NCI-H526 (cell line): ENCODE measurements at regions not wholly inside any gene's neighbourhood (a gene's known extent, or its start where the extent isn't known, plus 50 kb on each side); places are given as distances from the start of the nearest gene placed in this dataset.

Experiments
- DNase-seq, 2 experiments: peaks; one replicate each; lab custom pipeline; 2025; lab: John Stamatoyannopoulos, UW

DNA sequence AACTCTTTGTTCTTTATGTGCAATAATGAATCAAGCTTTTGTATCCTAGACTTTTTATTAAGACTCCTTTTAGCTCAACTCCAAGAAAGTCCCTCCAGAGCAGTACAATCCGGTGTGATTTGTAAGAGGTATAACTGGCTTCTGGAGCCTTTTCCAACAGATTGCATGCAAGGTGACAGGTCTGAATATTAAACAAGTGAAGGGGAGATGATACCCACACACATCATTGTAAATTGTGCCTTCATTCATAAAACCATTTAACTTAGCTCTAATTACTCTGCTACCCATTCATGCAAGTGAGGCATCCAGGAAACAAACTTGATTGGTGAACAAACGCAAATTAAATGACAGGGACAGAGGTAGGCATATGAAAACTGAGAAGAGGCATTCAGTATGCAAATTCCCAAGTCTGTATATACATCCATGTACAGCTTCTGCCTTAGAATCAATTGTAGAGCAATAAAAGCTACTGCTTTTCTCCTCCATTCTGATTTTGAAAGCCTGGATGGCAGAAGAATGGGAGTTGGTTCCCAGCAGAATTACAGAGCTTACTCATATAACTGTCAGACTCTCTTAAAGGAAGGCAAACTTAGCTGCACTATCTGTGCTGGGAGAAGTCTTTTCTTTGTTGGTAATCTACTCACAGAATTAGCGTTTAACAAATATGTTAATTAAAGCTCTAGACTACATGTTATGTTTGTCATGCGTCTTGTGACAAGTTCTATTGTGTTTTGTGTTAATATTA is 261.0 kb upstream of the CDH6 start:
- DNase-seq: peak in 1 of 2 experiments; percentile 6

DNA sequence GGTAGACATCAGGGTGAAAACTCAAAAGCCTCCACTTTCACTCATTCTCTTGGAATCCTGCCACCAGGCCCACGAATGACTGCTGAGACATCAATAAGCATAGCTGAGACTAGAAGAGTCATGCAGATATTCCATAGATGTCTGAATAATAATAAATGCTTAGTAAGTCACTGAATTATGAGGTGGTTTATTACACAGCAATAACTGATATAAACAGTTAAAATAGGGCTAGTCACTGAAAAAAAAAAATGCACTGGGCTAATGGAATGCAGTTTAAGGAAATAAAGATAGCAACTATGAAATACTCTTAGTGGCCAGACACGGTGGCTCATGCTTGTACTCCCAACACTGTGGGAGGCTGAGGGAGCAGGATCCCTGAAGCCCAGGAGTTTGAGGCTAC is 262.8 kb upstream of the CDH6 start:
- DNase-seq: no peak

DNA sequence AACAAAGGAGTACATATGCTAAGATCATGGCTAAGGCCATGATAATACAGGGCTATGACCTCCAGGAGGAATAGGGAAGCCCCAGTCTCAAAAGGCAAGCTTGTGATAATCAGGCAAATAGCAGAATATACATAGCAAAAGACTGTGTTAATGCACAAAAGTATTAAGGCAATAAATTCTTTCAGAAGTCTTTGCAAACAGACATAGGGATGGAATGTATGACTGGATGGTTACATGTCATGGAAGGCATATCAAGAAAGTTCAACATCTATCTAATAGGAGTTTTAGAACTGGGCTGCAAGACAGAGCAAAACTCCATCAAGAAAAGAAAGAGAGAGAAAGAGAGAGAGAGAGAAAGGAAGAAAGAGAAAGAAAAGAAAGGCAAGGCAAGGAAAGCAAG is 264.5 kb upstream of the CDH6 start:
- DNase-seq: no peak

DNA sequence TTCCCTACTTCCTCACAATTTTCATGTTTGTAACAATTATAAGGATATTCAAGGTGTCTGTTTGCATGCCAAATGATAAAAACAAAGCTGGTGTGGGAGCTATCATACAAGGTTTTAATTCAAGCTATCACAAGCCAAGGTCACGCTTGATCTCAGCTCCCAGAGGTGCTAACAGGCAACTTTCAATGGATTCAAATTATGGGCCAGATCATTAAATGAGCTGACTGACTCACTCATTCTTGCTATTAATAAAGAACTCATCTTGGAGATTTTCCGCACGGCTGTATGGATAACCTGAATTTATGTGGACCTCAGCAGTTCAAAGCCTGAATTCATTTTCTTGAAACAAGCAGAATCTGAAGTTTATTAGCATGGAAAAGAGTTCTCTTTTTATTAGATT is 267.3 kb upstream of the CDH6 start:
- DNase-seq: no peak

DNA sequence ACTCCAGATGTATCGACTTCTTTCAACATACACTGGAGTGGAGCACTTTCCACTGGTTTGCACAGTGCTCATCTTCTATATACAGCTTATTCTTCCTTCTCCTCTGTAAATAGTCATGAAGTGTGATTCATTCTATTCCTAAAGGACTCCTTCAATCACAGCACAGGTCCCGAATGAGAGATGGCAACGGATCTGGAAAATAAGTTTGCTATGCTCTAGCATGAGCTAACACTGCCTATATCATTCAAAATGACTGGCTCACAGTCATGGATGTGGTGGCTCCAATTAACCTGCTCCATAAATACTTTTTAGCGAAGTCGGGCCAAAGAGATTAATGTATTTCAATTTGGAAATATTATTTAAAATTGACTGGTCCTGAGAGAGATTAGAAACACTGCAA is 272.1 kb upstream of the CDH6 start:
- no peak for DNase-seq

DNA sequence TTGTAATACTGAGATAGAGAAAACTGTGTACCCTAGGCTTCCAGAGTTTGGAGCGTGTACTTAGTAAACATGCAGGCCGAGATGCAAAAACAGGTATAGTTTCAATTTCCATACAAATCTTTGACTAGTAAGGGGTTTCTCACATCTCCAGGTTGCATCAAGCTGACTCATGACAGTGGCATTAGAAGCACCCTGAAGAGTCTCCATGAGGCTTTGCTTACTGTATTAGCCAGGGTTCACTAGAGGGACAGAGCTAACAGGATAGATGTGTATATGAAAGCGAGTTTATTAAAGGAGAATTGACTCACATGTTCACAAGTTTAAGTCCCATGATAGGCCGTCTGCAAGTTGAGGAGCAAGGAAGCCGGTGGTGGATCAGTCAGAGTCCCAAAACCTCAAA is 275.3 kb upstream of the CDH6 start:
- DNase-seq: no peak

DNA sequence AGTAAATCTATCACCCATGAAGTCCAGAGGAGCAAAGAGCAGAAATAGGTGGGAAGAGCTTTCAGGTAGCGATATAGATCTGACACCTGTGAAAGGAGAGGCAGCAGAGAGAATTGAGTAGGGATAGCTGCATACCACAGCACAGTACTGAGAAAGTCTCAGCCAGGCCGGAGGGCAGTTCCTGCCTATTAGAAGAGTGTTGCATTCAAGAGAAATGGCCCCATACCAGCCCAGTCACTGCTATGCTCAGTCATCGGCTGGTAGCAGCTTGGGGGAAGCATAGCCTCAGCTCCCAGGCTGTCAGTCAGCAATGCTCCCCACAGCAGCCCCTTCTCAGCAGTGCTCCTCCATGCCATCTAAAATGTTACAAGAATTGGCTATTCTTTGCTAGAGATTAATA is 285.1 kb upstream of the CDH6 start:
- no peak for DNase-seq

DNA sequence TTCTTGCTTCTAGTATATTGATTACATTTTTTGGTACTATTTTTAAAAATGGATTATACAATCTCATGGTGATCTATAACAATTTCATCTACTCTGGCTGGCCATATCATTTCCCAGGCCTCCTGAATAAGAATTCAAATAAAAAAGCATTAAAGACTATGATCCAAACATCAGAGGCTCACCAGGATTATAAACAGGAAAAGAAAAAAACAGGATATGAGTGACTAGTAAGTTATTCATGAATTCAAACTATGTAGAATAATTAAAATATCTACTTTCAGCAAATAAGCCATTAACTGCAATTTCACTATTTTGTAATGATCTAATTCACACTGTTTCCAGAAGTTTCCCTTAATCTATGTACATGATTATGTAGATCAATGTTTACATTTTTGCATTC is 293.1 kb upstream of the CDH6 start:
- DNase-seq: no peak

DNA sequence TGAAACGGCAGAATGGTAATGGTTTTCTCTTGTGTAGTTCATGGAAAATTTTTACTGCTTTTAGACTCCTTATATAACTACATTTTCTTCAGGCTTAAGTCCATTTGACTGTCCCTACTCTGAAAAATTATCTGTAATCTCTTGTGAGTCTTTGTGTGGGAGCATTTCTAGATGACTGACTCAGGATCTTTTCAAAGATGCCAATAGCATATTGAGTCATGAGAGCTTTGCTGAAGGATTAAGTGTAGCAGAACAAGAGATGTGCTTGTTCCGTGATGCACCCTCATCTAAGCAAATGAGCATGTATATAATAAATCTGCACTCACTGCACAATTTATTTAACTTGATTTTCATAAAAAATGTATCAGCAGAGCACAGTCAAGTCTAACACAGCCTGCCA is 298.7 kb upstream of the CDH6 start:
- DNase-seq: no peak

DNA sequence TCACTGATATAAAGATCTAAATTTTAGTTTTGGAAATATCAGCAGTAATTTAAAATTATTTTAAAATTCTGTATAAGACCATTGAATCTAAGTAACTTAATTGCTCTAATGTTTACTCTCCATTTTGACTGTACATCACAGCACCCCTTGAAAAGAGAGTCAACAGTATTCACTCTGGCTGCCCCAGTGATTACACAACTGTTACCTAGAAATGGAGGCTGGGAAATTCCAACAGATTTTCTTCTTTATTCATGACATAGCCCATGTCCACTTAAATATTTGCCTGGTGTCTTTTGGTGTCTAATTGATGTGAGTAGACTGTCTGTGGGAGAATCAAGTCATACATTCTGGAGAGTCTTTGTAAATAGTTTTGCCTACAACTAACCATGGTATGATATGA is 301.8 kb upstream of the CDH6 start:
- no peak for DNase-seq

DNA sequence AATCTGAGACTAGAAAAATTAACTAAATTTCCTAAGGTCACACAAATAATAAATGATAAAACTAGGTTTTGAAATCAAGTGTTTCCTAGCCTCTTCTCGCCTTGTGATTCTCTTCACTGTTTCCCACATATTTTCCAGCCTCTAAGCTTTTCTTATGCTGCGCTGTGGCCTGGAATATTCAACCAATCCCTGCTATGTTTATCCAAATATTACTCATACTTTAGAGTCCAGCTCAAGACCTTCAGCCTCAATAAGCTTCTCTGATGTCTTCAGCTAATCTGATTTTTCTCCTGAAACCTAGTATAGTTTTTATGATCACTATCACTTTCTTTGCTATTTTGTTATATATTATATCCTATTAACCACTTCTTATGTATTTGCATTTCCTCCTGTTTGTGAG is 303.1 kb upstream of the CDH6 start:
- no peak for DNase-seq

DNA sequence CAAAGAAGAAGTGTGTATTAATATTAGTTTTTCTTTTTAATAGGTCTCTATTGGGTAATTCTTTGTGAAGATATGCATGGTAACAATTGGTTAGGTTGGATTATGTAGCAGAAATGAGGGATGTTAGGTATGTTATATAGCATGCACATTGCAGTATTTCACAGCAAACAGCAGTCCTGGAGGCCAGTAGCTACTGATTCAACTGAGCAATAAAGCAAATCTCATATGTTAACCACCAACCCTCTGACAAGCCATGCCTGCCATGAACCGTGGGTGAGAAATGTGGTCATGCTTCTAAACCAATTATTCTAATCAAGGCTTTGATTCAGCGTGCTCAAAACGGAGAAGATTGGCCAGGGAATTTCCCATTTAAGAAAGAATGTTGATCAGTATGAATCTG is 313.0 kb upstream of the CDH6 start:
- no peak for DNase-seq

DNA sequence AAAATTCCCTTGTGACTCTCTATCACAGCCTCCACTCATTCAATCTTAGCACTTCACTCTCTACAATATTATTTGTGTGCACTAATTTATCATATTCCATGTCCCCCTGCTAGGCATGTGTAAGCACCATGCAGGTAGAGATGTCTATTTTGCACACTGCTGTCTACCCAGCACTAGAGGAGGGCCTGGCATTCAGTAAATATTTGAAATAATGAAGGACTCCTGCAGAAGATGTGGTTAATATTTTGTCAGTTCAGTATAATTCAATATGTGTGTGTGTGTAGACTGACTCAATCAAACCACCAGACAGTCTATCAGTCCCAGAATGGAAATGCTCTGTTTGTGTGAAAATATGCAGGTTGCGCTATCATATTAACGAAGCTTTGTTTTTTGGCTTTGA is 313.6 kb upstream of the CDH6 start:
- DNase-seq: no peak

DNA sequence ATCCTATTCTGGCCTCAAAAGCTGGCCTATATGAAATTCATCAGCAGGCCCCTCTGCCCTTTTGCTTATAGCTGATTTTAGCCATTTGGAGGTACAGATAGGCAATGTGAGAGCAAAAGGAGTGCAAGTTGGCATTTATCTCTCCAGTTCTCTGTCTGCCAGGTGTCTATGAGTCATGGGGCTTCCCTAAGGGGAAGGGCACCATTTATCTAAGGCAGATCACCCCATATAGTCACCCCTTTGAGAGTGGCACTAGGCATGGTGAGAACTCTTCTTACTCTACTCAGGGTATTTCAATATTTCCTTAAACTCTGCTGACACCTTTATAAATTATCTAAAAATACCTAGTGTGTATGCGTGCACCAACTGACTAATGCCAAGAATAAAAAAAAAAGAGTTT is 314.7 kb upstream of the CDH6 start:
- DNase-seq: no peak

DNA sequence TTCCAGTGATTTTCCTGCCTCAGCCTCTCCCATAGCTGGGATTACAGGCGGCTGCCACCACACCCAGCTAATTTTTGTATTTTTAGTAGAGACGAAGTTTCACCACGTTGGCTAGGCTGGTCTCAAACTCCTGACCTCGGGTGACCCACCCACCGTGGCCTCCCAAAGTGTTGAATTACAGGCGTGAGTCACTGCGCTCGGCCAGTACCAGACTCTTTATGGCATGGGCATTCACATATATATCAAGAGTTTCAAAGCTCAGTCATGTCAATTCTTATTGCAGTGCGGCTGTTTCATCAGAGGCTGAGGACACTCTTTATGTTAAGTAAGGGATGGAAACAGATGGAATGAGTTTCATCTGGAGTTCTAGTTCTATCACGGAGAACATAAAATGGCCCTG is 315.2 kb upstream of the CDH6 start:
- no peak for DNase-seq

DNA sequence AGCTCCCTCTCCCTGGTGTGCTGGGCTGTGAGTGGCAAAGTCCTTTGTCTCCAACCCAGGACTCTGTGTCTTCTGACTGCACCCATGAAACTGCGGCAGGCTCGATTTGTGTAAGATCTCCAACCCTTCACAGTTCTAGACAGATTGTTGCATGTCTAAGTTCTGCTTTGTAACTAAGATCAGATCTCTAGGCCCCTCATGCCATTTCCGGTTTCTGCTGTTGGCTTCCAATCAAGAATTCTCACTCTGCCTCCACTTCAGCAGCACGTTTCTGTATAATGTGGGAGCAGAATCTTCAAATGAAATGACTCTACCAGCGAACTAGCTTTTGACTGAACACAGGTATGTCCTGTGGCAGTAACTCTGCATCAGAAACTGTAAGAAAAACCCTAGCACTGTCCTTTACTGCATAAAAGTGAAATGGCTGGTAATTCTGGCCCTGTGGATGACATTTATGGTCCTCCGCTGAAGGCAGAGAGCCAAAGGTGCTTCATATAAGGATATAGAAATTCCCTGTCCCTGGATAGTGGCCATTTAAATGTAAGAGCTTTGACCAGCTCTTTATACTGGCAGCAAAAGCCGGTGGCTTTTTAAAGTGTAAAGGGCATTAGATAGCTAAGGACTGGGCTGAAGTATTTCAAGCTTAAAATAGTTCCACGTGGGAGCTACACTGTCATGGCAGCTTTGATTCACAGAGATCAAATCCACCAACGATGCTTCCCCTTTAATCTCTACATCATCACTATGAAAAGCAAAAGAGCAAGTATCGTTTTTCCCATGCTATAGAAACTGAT is 319.0 kb upstream of the CDH6 start:
- no peak for DNase-seq

DNA sequence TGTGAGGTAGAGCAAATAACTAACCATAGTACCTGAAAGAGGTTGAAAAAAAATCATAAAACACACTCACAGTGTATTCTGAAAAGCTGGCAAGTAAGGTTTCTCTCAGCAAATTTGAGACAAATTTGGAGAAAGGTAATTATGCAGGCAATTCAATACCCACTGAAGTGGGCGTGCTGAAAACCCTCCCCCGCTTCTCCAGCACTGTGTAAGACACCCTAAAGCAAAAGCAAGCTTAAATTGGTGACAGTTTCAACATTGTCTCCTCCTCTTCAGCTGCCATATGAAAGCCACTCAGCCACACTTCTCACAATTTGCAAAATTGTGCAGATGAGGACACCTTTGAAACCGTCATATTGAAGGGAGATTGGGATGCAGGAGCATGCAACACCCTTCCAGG is 322.3 kb upstream of the CDH6 start:
- no peak for DNase-seq

DNA sequence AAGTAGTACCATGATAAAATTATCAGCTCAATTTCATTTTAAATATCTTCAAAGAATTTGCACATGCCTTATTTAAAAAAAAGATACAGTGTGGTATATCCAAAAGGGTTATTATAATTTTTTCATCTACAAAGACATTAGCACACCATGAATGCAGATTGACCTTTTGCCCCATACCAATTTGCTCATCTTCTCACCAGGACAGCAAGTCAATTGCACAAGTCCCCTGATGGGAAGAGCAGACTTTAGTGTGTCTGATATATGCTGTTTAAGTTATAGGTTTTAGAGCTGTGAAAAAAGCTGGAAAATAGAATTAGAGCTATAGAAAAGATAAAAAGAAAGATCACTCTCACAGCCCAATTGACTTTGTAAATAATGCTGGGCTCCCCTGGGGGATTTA is 325.8 kb upstream of the CDH6 start:
- no peak for DNase-seq

DNA sequence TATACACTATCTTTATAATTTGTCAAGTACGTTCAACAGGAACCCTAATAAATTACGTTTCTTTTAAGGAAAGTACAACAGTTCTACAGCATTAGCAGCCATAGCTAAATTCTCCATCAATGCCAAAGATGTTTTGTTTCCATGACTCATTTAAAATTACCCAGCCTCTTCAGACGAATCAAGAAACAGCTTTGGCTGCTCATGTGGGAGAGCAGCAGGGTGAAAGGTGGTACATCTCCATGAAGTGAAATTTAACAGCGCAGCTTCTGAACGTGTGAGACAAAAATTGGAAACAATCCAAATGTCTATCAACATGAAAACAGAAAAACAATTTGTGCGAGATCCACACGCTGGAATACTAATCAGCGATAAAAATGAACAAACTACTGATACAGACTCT is 327.3 kb upstream of the CDH6 start:
- no peak for DNase-seq

DNA sequence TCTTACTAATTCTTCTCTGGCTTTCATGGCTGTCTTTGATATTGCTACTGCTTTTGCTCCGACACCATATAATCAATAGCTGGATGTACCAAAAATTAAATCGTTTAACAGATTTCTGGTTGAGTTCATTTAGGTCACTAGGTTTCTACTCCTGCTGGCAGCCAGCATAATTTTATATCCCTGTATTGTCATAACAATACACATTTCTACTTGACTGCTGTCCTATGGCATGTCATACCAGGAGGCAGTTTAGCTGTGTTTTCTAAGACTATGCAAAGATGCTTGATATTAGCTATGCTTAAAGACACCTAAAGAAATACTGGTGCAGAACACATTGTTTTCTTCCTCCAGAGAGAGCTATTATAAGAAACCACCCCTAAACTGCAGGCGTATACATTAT is 337.2 kb upstream of the CDH6 start:
- no peak for DNase-seq

DNA sequence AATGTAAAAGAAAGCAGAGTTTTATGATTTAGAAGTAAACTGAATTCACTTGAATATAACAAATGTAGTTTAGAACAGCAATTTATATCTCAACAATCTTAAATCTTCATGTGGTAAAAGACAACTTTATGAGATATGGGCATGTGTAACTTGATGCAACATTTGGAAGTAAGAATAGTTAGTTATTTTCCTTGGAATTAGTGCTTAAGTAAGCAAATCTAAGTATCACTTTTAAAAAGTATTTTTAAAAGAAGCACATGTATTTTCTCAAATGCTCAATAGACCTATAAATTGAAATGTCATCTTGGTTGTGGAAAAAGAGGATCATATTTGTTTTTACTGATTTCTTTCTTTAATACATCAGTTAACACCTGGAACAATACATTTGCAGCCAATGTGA is 340.3 kb upstream of the CDH6 start:
- no peak for DNase-seq

DNA sequence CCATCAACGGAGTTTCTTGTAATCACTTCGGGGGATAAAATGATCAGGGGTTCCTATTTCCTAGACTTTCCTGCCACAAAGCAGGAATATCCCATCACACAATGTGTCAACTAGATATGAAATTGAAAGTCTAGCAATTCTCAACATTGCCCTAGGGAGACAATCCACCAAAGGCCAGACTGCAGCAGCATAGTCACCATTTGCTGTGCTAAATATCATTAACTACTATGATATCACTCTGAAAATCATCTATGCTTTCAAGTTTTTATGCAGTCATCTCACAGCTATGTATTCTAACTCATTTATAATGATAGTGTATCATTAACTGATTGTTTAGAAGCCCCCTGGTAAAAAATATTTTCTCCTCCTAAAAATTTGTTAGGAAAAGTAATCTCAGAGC is 342.6 kb upstream of the CDH6 start:
- no peak for DNase-seq

DNA sequence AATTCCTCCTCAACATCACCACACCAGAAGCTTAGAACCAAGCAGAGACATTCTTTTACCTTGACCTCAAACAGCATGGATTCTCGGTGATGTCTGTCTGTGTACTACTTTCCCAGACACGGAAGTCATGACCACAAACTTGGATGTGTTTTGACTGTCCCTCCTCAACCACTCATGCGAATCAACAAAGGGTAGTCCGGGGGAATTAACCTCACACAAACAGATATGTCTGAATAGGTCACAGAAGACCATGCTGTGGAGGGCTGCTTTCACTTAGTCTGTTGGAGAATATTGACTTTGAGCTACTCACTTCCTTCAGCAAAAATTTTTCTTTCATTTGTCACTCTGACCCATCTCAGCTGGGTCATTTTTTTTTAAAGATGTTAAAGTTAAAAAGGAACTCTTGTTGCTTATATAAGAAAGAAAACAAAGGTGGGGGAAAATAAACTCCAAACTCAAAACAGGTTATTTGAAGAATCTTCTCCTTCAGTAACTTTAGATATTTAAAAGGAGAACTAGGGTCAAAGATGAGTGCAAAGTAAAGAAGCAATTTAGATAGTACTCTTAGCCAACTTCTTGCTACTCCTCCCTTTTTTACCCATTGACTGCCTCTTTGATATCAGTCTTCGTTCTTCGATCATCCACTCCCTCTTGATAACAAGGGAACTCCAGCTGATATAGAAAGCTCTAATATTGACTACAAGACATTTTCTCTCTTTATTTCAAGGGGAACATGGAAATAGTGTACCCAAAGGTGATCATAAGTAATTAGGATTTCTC is 343.4 kb upstream of the CDH6 start:
- no peak for DNase-seq
